HFFc6 (cell line): ENCODE measurements at regions not wholly inside any gene's neighbourhood (a gene's known extent, or its start where the extent isn't known, plus 50 kb on each side); places are given as distances from the start of the nearest gene placed in this dataset.

Experiments
- DNase-seq: peaks from one replicate; pipeline ENCODE4 v3.0.0-alpha.2; 2018
- H3K27ac Mint-ChIP-seq: 2 replicates; pipeline ENCODE4 v1.8.0; 2020; ENCODE audit warnings: mild to moderate bottlenecking, mixed read lengths
- H3K27me3 Mint-ChIP-seq: 2 replicates; pipeline ENCODE4 v1.8.0; 2021; ENCODE audit warnings: mild to moderate bottlenecking, moderate library complexity, mixed read lengths; ENCODE audit not compliant: insufficient read depth
- H3K36me3 Mint-ChIP-seq: 2 replicates; pipeline ENCODE4 v1.8.0; 2021; ENCODE audit warnings: low read depth, mixed read lengths
- H3K4me1 Mint-ChIP-seq: 2 replicates; pipeline ENCODE4 v1.8.0; 2020; ENCODE audit warnings: low read depth, mixed read lengths
- H3K4me3 Mint-ChIP-seq: 2 replicates; pipeline ENCODE4 v1.8.0; 2020; ENCODE audit warnings: mild to moderate bottlenecking, moderate library complexity, mixed read lengths
- H3K9me3 Mint-ChIP-seq: 2 replicates; pipeline ENCODE4 v1.8.0; 2020; ENCODE audit warnings: mild to moderate bottlenecking, mixed read lengths
- TF ChIP-seq, protein P1 (sequence below): fragments of 200-600 bp; sonication (generic); IDR thresholded peaks from 2 replicates; pipeline ENCODE4 v1.5.0; 2021; ENCODE audit warnings: antibody characterized with exemption, mild to moderate bottlenecking

DNA sequence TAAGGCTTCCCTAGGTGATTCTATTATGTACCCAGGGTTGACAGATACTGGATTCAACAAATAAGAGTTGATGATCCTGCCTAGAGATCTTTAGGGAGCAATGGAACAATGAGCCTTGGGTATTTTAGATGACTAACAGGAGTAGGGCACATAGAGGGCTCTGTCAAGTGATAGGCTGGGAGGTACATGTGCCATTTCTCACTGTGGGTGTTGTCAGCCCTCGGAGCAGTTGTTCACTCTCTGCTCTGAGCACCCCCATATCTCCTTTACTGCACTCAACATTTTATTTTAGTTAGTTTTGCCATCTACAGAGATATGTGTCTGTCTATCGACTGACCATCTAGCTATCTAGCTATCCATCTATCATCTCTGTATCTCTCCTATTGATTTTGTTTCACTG is 950.6 kb downstream of the TYW1 start:
- TF ChIP-seq, protein P1, sequence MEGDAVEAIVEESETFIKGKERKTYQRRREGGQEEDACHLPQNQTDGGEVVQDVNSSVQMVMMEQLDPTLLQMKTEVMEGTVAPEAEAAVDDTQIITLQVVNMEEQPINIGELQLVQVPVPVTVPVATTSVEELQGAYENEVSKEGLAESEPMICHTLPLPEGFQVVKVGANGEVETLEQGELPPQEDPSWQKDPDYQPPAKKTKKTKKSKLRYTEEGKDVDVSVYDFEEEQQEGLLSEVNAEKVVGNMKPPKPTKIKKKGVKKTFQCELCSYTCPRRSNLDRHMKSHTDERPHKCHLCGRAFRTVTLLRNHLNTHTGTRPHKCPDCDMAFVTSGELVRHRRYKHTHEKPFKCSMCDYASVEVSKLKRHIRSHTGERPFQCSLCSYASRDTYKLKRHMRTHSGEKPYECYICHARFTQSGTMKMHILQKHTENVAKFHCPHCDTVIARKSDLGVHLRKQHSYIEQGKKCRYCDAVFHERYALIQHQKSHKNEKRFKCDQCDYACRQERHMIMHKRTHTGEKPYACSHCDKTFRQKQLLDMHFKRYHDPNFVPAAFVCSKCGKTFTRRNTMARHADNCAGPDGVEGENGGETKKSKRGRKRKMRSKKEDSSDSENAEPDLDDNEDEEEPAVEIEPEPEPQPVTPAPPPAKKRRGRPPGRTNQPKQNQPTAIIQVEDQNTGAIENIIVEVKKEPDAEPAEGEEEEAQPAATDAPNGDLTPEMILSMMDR = no peak
- H3K27me3 Mint-ChIP-seq = peaks cover 2% of the 10 kb centered on the region; the same call in 1 of the 2 replicates
- no peaks in the 10 kb centered on the region for H3K4me1 Mint-ChIP-seq
- no peak for DNase-seq
- H3K9me3 Mint-ChIP-seq = peaks cover 47% of the 10 kb centered on the region
- H3K36me3 Mint-ChIP-seq = no peaks in the 10 kb centered on the region; the same call in none of the 2 replicates
- H3K27ac Mint-ChIP-seq = no peak overlapping the region
- no peak overlapping the region for H3K4me3 Mint-ChIP-seq

DNA sequence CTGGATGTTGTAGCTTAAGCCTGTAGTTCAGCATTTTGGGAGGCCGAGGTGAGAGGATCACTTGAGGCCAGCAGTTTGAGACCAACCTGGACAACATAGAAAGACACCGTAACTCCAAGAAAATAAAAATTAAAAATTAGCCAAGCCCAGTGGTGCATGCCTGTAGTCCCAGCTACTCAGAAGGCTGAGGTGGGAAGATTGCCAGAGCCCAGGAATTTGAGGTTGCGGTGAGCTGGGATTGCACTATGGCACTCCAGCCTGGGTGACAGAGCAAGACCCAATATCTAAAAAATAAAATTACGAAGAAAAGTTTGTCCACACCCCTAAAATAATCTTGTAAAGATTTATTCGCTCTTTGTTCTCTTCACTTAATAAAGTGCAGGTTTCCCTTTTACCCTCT is 951.0 kb downstream of the TYW1 start:
- Mint-ChIP-seq H3K36me3 (no peaks in the 10 kb centered on the region; the same call in none of the 2 replicates), H3K27ac (no peak overlapping the region), H3K4me3 (no peak overlapping the region), H3K4me1 (no peaks in the 10 kb centered on the region), H3K9me3 (peaks cover 48% of the 10 kb centered on the region), H3K27me3 (peaks cover 2% of the 10 kb centered on the region; the same call in 1 of the 2 replicates)
- DNase-seq = no peak
- TF ChIP-seq, protein P1 = no peak

DNA sequence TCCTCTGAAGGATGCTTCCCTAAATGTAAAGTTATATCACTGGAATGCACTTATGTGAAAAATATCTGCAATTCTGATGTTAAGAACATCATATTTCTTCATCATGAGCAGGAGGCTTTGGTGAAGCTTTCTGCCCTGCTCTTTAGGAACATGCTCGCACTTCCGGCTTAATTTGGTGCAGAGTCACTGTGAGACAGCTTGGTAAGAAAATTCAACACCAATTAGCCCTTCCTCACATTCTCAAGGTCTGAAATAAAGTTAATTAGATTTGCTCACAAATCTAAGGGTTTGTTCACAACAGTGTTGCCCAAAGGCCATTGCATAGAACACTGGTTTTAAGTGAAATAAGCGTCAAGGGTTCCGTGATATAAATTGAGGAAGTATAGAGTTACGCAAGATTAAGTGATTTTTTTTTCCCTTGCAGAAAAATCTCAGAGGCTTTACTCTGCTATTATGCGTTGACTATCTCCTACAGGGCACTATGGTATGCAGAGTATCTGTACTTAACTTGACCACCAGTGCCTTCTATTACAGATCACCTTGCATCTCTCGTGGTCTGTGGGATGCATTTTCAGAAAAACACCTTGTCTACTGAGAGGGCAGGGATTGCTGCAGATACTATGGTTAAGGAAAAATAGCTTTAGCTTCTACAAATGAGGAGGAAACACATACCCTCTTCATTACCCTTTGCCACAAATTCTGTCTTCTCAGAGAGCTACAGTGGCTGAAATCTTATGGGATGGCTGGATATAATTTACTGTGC is 953.9 kb downstream of the TYW1 start:
- no peak overlapping the region for H3K27ac Mint-ChIP-seq
- H3K36me3 Mint-ChIP-seq = no peaks in the 10 kb centered on the region; the same call in 1 of the 2 replicates
- H3K9me3 Mint-ChIP-seq = peaks cover 49% of the 10 kb centered on the region
- TF ChIP-seq, protein P1 = no peak
- H3K27me3 Mint-ChIP-seq = no peaks in the 10 kb centered on the region
- H3K4me1 Mint-ChIP-seq = no peaks in the 10 kb centered on the region
- H3K4me3 Mint-ChIP-seq = no peak overlapping the region
- DNase-seq = no peak

DNA sequence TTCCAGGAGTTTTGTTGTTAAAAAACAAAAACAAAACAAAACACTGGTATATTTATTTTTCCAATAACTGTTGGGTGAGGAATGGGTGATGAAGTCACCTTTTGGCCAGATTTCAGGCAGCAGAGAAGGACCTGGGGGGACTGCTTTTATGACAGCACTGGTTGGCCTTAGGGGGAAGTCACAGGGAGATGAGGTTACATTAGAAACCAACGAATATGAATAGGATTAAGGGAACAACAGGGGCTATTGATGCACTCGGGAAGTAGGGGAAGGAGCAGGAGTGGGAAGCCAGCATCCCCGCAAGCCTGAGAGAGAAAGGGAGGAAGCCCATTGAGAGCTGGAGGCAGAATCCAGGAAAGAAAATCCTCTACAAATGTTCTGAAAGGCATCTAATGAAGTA is 958.4 kb downstream of the TYW1 start:
- Mint-ChIP-seq H3K9me3 (peaks cover 56% of the 10 kb centered on the region), H3K27me3 (no peaks in the 10 kb centered on the region), H3K4me1 (no peaks in the 10 kb centered on the region), H3K4me3 (no peak overlapping the region), H3K36me3 (peaks cover 3% of the 10 kb centered on the region; the same call in 1 of the 2 replicates), H3K27ac (no peak overlapping the region)
- TF ChIP-seq, protein P1 = no peak
- no peak for DNase-seq

DNA sequence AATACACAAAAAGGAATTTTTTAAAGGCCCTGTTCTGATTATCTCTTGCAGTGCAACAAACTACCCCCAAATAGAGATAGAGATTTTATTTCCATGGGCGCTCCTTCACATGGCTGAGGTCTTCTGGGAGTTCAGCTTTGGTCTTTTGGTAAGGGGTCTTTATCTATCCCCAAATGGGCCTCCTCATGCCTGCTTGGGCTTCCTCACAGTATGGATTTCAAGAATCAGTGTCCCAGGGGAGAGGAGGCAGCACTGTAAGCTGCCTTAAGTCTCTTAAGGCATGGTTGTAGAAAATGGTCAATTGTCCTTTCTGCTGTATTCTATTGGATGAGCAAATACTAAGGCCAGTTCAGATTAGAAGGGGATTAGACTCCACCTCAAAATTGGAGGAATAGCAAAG is 966.2 kb downstream of the TYW1 start:
- Mint-ChIP-seq H3K27me3 (no peaks in the 10 kb centered on the region), H3K27ac (no peak overlapping the region), H3K4me3 (no peak overlapping the region), H3K9me3 (peaks cover 39% of the 10 kb centered on the region), H3K36me3 (peaks cover 3% of the 10 kb centered on the region; the same call in 1 of the 2 replicates), H3K4me1 (no peaks in the 10 kb centered on the region)
- no peak for DNase-seq
- TF ChIP-seq, protein P1 = no peak
